GM10266 (cell line): ENCODE measurements at regions not wholly inside any gene's neighbourhood (a gene's known extent, or its start where the extent isn't known, plus 50 kb on each side); places are given as distances from the start of the nearest gene placed in this dataset.

Source experiments
- DNase-seq: peaks from one replicate; pipeline ENCODE4 v3.0.0; 2012; ENCODE audit errors: extremely low spot score
- TF ChIP-seq, protein P1 (sequence below): IDR thresholded peaks from 2 replicates; pipeline ENCODE4 v1.5.1; 2012; ENCODE audit warnings: mild to moderate bottlenecking, low read depth; ENCODE audit not compliant: control insufficient read depth, insufficient read depth; ENCODE audit errors: missing control alignments

DNA sequence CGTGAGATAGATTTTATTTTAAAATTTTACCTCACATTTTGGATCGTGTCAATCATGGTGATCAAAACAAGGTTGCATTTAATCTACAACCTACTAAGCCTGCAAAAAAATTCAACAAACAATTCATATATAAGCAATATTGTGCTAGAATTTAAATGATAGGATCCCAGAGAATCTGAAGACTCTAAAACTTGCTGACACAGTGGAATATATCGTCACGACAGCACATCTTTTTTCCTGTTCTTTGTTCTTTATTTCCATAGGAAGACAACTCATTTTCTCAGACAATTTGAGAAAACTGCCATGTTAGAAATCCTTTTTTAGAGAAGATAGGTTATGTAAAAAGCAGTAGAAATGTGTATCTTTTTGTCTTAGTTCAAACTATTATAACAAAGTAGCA lies 820.2 kb upstream of the CELF2 start:
- DNase-seq = no peak
- TF ChIP-seq, protein P1, sequence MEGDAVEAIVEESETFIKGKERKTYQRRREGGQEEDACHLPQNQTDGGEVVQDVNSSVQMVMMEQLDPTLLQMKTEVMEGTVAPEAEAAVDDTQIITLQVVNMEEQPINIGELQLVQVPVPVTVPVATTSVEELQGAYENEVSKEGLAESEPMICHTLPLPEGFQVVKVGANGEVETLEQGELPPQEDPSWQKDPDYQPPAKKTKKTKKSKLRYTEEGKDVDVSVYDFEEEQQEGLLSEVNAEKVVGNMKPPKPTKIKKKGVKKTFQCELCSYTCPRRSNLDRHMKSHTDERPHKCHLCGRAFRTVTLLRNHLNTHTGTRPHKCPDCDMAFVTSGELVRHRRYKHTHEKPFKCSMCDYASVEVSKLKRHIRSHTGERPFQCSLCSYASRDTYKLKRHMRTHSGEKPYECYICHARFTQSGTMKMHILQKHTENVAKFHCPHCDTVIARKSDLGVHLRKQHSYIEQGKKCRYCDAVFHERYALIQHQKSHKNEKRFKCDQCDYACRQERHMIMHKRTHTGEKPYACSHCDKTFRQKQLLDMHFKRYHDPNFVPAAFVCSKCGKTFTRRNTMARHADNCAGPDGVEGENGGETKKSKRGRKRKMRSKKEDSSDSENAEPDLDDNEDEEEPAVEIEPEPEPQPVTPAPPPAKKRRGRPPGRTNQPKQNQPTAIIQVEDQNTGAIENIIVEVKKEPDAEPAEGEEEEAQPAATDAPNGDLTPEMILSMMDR = no peak

DNA sequence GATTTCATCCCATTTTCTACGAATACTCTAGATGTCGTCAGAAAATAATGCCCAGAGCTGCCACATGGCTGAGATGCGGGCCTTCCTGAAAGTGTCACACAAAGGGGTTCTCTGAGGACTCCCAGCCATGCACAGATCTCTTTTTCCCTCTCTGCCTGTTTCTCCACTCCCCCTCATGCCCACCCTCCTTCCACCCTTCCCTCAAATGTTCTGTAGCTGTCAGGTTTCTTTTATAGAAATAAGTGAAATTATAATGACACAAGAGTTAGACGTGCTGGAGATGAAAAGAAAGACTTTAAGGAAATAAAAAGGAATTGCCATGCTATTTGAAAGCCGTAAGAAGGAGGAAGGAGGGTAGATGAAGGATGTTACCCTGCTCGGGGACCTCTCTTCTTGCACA lies 819.3 kb upstream of the CELF2 start:
- TF ChIP-seq, protein P1 = no peak
- no peak for DNase-seq

DNA sequence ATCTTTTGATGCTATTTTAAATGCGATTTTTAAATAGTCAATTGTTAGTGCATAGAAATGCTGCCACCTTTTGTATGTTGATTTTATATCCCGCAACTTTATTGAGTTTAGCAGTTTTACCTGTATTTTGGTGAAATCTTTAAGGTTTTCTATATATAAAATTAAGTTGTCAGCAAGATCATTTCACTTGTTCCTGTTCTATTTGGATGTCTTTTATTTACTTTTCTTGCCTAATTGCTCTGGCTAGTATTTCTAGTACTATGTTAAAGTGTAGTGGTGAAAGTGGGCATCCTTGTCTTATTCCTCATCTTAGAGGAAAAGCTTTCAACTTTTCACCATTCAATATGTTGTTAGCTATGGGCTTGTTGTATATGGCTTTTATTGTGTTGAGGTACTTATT lies 813.3 kb upstream of the CELF2 start:
- TF ChIP-seq, protein P1 = no peak
- no peak for DNase-seq

DNA sequence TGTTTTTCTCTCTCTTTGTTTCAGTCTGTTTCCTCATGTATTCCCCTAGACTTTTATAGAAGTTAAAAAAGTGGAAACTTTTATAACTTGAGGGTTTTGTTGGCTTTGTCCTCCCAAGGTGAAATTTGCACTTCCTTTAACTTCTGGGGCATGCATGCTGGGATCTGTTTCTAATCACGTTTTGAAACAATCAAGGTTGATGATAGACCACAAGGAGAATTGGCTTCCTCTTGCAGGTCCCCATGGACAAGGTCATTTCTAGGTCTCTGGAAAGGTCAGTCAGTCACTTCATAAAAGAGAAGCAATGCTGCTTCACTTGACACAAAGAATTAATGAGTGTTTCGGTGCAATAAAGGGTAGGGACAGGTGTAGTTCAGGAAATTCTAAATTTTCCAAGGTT lies 811.8 kb upstream of the CELF2 start:
- TF ChIP-seq, protein P1 = no peak
- no peak for DNase-seq

DNA sequence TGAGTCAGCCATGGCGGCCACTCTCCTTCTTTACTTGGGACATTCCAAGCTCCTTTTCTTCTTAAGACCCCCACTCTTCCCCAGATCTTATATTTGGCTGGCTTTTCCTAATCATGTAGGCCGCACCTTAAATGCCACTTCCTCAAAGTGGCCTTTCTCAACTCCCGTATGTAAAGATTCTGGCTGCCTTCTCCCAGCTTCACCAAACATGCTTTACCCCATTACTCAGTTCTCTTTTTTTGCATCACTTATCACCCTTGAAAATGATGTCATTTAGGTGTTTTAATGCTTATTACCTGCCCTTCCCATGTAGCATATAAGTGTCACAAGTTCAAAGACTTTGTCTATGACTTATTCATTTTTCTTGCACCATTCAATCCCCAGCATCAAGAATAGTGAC lies 810.1 kb upstream of the CELF2 start:
- DNase-seq = no peak

DNA sequence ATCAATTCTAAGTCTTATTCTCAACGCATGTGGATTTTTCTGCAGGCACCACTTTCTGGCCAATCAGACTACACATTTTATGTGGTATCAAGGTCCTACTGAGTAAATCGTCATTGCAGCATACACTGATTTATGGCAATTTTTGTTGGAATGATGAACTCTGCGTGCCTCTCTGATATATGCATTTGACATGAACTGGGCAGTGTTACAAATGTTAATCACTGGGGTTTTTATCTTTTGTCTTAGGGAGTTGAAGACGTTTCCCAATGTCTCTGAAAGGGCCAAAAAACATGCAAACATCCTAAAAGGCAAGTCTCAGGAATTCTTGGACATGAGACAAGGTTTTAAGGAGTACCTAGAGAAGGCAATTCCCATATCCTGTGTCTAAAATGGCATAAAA lies 809.5 kb upstream of the CELF2 start:
- TF ChIP-seq, protein P1 = no peak
- no peak for DNase-seq

More for the DNA sequence above, 810.1 kb upstream of the CELF2 start:
- TF ChIP-seq, protein P1 = no peak

DNA sequence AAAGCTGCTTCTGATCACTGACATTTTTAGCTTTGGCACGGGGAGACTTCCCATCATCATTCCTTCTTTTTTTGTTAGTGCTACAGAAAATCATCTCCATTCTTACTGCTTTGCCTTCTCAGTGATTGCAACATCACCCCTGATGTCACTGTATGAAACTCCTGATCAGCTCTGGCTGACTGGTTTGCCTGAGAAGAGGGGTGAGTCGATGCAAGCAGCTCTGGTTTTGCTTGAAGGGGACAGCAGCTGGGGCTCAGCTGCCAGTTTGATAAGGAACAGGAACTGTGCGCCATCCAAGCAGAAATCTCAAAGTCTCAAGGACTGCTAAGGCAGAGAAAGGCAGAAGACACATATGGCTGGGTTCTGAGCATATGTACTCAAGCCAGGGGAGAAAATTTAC lies 808.5 kb upstream of the CELF2 start:
- peak; percentile 10 for DNase-seq
- TF ChIP-seq, protein P1 = no peak

DNA sequence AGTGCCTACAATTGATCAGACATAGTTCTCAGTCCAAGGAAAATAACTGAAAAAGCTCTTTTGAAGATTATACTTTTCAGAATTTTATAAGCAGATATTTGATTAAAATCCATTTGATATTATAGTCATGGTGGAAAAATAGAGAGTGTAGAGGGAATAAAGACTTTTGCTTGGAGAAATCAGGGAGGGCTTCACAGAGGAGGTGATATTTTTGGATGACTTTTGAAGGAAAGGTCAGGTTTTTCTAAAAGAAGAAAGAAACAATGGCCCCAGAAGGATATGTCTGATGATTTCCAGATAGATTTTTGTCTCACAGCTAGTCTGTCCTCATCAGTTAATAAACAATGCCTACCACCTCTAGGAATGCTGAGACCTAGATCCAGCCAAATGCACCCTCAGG lies 806.3 kb upstream of the CELF2 start:
- TF ChIP-seq, protein P1 = no peak
- DNase-seq = no peak
